ENCODE measurements at regions not wholly inside any gene's neighbourhood (a gene's known extent, or its start where the extent isn't known, plus 50 kb on each side); places are given as distances from the start of the nearest gene placed in this dataset.

DNA sequence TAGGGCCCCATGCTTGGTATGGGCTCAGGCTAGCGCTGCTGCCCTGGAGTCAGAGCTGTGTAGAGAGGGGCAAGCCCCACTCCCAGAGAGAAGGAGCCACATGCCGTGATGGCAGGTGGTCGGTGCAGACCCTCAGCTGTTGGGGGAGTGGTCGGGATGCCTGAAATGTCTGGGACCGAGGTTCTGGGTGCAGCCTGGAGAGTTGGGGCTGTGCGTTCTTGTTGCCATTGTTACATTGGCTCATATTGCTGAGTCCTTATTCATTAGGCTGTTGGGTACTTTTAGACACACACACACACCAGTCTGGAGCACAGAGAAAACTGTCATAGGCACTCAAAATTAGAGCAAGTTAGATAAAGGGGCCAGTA is 83.9 kb downstream of the UNC5CL start:
- in situ Hi-C loops (cut with HindIII; ENCODE audit: extremely low pct_ligation_motif_present, low pct_unique_long_range_greater_than_20kb) = no loop called here
- H2AFZ ChIP-seq (ENCODE audit: low read length) = no peak overlapping the region
- intact Hi-C loops (cut with micrococcal nuclease; ENCODE audit: unreplicated experiment) = loop anchor here (5.0 kb wide), 1 partner anchor 58 kb away; no protein-coding TSS in a partner anchor
- no peak overlapping the region for H3K4me3 ChIP-seq (replicated peaks in 1 of 3; ENCODE audit: insufficient read depth in 1 of 3, low read depth in 2 of 3, low read length in 3 of 3)
- H3K4me2 ChIP-seq (ENCODE audit: low read depth, low read length) = no peak overlapping the region
- POLR2A ChIA-PET = interaction anchor here (4.3 kb wide), 1 partner anchor 41 kb away, joined by 26 read pairs; no protein-coding TSS in a partner anchor
- no peaks in the 10 kb centered on the region for H3K9me3 ChIP-seq (ENCODE audit: low read length)
- no peak overlapping the region for H3K9ac ChIP-seq (ENCODE audit: insufficient read depth, low read depth, low read length)
- H3K27ac ChIP-seq (ENCODE audit: extremely low read length, insufficient read depth, low read length) = no peak overlapping the region
- no peak for TF ChIP-seq AKNA (CRISPR knock-in tag; IDR thresholded peaks at IDR 0.05; ENCODE audit: borderline replicate concordance)
- TF ChIP-seq AGO1 (IDR thresholded peaks at IDR 0.05; ENCODE audit: low read depth, low read length, poor library complexity, severe bottlenecking) = no peak
- TF ChIP-seq ZKSCAN5 (CRISPR knock-in tag; IDR thresholded peaks at IDR 0.05) = no peak
- 0 out of 2 replicates have a peak, but pooled peaks have one; percentile 29 for TF ChIP-seq ZNF768 (CRISPR knock-in tag; IDR thresholded peaks at IDR 0.05)
- DNase-seq (ENCODE audit: low spot score) (no peak), FAIRE-seq (no peak), ATAC-seq (no peak)
- no peaks in the 10 kb centered on the region for H3K36me3 ChIP-seq (replicated peaks in 1 of 2; ENCODE audit: control insufficient read depth in 1 of 2, insufficient read depth in 2 of 2, low read length in 2 of 2)
- no peaks in the 10 kb centered on the region for H4K20me1 ChIP-seq (ENCODE audit: insufficient read depth, low read length)
- CTCF ChIA-PET (ENCODE audit: low intra/inter-chr PET ratio, low total read pairs) = no interaction called here
- peaks cover 56% of the 10 kb centered on the region for H3K4me1 ChIP-seq (ENCODE audit: insufficient read depth, low read length)
- peaks cover 0 to under 1% of the 10 kb centered on the region in 2 experiments; a peak in 1 of 5 replicates for H3K27me3 ChIP-seq (ENCODE audit: control insufficient read depth in 1 of 2, insufficient read depth in 2 of 2, low read length in 2 of 2)
- no TSS peak for BruUV-seq (replicated peaks)
- WGBS (ENCODE audit: low lambda C conversion rate) = 65% methylated on average over 6 of the region's 6 CpGs
- no peaks in the 10 kb centered on the region for H3K79me2 ChIP-seq (ENCODE audit: insufficient read depth, low read length)
